Endodermal cell (in vitro differentiated cells): ENCODE measurements at regions not wholly inside any gene's neighbourhood (a gene's known extent, or its start where the extent isn't known, plus 50 kb on each side); places are given as distances from the start of the nearest gene placed in this dataset.

ENCODE experiments used
- DNase-seq: peaks from one replicate; pipeline ENCODE4 v3.0.0-alpha.2; 2017
- H3K27ac ChIP-seq: 2 replicates; pipeline ENCODE4 v1.5.1; 2013; ENCODE audit warnings: mild to moderate bottlenecking, low read depth, low read length, moderate library complexity
- H3K27me3 ChIP-seq: 2 replicates; pipeline ENCODE4 v1.6.1; 2013; ENCODE audit warnings: mild to moderate bottlenecking, low read length, moderate library complexity; ENCODE audit not compliant: insufficient read depth, control insufficient read depth, poor library complexity, severe bottlenecking
- H3K36me3 ChIP-seq: 2 replicates; pipeline ENCODE4 v1.7.0; 2013; ENCODE audit warnings: mild to moderate bottlenecking, low read length, moderate library complexity; ENCODE audit not compliant: control insufficient read depth, insufficient read depth
- H3K4me1 ChIP-seq: one replicate; pipeline ENCODE4 v1.7.0; 2013; ENCODE audit warnings: low read length; ENCODE audit not compliant: control insufficient read depth, insufficient read depth
- H3K4me3 ChIP-seq: 2 replicates; pipeline ENCODE4 v1.5.1; 2013; ENCODE audit warnings: mild to moderate bottlenecking, low read length, moderate library complexity
- H3K9ac ChIP-seq: 2 replicates; pipeline ENCODE4 v1.6.1; 2013; ENCODE audit warnings: mild to moderate bottlenecking, low read length, moderate library complexity; ENCODE audit not compliant: poor library complexity, severe bottlenecking; ENCODE audit errors: extremely low read depth
- H3K9me3 ChIP-seq: 2 replicates; pipeline ENCODE4 v1.6.1; 2013; ENCODE audit warnings: mild to moderate bottlenecking, low read length, moderate library complexity; ENCODE audit not compliant: control insufficient read depth
- H3K27ac Mint-ChIP-seq: 2 replicates; pipeline ENCODE4 v1.8.0; 2020; ENCODE audit warnings: mixed read lengths
- H3K27me3 Mint-ChIP-seq: 2 replicates; pipeline ENCODE4 v1.8.0; 2021; ENCODE audit warnings: mild to moderate bottlenecking, mixed read lengths; ENCODE audit not compliant: insufficient read depth
- H3K36me3 Mint-ChIP-seq: 2 replicates; pipeline ENCODE4 v1.8.0; 2020; ENCODE audit warnings: low read depth, mixed read lengths
- H3K4me1 Mint-ChIP-seq: 2 replicates; pipeline ENCODE4 v1.8.0; 2020; ENCODE audit warnings: mixed read lengths
- H3K4me3 Mint-ChIP-seq: 2 replicates; pipeline ENCODE4 v1.8.0; 2020; ENCODE audit warnings: mild to moderate bottlenecking, moderate library complexity, mixed read lengths
- H3K9me3 Mint-ChIP-seq: 2 replicates; pipeline ENCODE4 v1.8.0; 2020; ENCODE audit warnings: mild to moderate bottlenecking, mixed read lengths
- CTCF ChIP-seq: fragments of 200-600 bp; sonication (generic); conservative IDR thresholded peaks from 2 replicates; pipeline ENCODE4 v1.5.0; 2021; ENCODE audit warnings: antibody characterized with exemption, mild to moderate bottlenecking
- WGBS, 2 experiments: methylation state at CpG; one replicate each; pipeline versions ENCODE4 v1.1.5 to v1.1.7; 2013; ENCODE audit warnings: missing lambda C conversion rate in 2 of 2, mixed read lengths in 1 of 2; ENCODE audit not compliant: insufficient coverage in 1 of 2, insufficient read length in 1 of 2; 5-methylcytosine and 5-hydroxymethylcytosine counted together

DNA sequence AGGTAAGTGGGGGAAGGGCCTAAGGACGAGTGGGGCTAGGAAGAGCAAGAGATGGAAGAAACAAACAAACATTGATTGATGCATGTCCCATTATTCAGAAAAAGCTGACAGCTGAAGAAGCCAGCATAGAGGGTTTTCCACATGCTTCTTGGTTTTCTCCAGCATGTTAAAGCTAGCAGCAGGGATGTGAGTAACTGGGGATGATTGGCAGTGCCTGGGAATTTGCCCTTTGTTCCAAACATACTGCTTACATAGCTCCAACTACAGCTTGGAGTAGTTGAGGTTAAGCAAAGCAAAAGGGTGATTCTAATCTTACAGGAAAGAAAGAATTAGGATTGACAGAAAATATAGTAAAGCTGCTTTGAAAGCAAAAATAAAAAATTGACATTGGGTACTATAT, 68.0 kb upstream of the IFNG-AS1 start:
- Mint-ChIP-seq H3K4me1 (peaks cover 64% of the 10 kb centered on the region), H3K9me3 (no peaks in the 10 kb centered on the region), H3K27me3 (no peaks in the 10 kb centered on the region), H3K4me3 (no peak overlapping the region), H3K27ac (no peak overlapping the region), H3K36me3 (no peaks in the 10 kb centered on the region)
- no peak for DNase-seq
- H3K4me3 ChIP-seq, result no peak overlapping the region
- no peaks in the 10 kb centered on the region for H3K36me3 ChIP-seq
- 36 to 54% methylated on average over 1 of the region's 1 CpG for WGBS, 2 experiments
- no peaks in the 10 kb centered on the region for H3K27me3 ChIP-seq
- H3K27ac ChIP-seq, result no peak overlapping the region
- H3K4me1 ChIP-seq, result peaks cover 18% of the 10 kb centered on the region
- no peak for TF ChIP-seq CTCF
- no peaks in the 10 kb centered on the region for H3K9me3 ChIP-seq
- no peak overlapping the region for H3K9ac ChIP-seq

GRCh38 chr12:67922245-67922644, 67.0 kb upstream of the IFNG-AS1 start:
- Histone ChIP-seq H3K36me3 (no peaks in the 10 kb centered on the region), H3K4me3 (no peak overlapping the region), H3K4me1 (peaks cover 14% of the 10 kb centered on the region), H3K9me3 (no peaks in the 10 kb centered on the region), H3K27ac (no peak overlapping the region), H3K9ac (no peak overlapping the region), H3K27me3 (no peaks in the 10 kb centered on the region)
- DNase-seq, result no peak
- Mint-ChIP-seq H3K4me3 (no peak overlapping the region), H3K9me3 (no peaks in the 10 kb centered on the region), H3K27ac (no peak overlapping the region), H3K4me1 (peaks cover 58% of the 10 kb centered on the region), H3K27me3 (no peaks in the 10 kb centered on the region), H3K36me3 (no peaks in the 10 kb centered on the region)
- TF ChIP-seq CTCF, result no peak
- WGBS, 2 experiments, result 79 to 80% methylated on average over 1 of the region's 1 CpG

- H3K27me3 ChIP-seq, result no peaks in the 10 kb centered on the region
- Mint-ChIP-seq H3K4me3 (no peak overlapping the region), H3K4me1 (peaks cover 52% of the 10 kb centered on the region), H3K27me3 (no peaks in the 10 kb centered on the region), H3K27ac (no peak overlapping the region), H3K9me3 (no peaks in the 10 kb centered on the region), H3K36me3 (no peaks in the 10 kb centered on the region)
- H3K27ac ChIP-seq, result no peak overlapping the region
- H3K4me3 ChIP-seq, result no peak overlapping the region
- peaks cover 14% of the 10 kb centered on the region for H3K4me1 ChIP-seq
- TF ChIP-seq CTCF, result no peak
- no peak overlapping the region for H3K9ac ChIP-seq
- H3K9me3 ChIP-seq, result no peaks in the 10 kb centered on the region
- DNase-seq, result no peak
- 61 to 64% methylated on average over 1 to 2 of the region's 2 CpGs for WGBS, 2 experiments
- H3K36me3 ChIP-seq, result no peaks in the 10 kb centered on the region
These were observed 64.2 kb upstream of the IFNG-AS1 start for GRCh38 chr12:67925077-67925476.
